ENCODE measurements at regions not wholly inside any gene's neighbourhood (a gene's known extent, or its start where the extent isn't known, plus 50 kb on each side); places are given as distances from the start of the nearest gene placed in this dataset.

DNA sequence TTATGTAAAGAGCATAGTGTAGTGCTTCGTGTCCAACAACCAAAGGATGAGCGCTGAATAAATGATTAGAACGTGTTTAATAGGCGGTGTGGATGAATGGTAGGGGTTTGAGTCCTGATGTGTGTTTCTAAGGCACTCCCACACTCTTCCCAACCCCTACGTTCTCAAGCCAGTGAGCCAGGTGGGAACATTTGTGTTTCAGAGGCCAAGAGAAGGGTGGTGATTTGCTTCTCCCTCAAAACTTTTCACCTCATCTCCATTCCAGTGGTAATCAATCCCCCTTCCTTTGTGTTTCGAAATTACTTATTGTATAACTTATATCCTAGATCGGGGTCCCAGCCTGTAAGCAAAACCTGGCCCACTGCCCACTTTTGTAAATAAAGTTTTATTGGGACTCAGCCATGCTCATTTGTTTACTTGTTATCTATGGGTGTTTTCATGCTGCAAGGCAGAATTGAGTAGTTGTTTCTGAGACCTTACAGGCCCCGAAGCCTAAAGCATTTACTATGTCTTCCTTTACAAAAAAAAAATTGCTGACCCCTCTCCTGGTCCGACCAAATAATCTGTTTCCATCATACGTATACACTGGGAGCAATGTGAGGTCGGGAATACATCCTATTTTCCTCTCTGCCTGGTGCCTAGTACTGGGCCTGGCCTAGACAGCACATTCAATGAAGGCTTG lies 150.8 kb upstream of the MYCN start:
- Histone ChIP-seq H3K9me3 (no peaks in the 10 kb centered on the region), H3K4me1 (peaks cover 0 to 6% of the 10 kb centered on the region in 2 donors), H3K4me3 (replicated peaks in 1 of 3) (no peak overlapping the region), H3K27me3 (no peaks in the 10 kb centered on the region), H3K36me3 (no peaks in the 10 kb centered on the region), H3K27ac (no peak overlapping the region)
- TF ChIP-seq, protein P1, sequence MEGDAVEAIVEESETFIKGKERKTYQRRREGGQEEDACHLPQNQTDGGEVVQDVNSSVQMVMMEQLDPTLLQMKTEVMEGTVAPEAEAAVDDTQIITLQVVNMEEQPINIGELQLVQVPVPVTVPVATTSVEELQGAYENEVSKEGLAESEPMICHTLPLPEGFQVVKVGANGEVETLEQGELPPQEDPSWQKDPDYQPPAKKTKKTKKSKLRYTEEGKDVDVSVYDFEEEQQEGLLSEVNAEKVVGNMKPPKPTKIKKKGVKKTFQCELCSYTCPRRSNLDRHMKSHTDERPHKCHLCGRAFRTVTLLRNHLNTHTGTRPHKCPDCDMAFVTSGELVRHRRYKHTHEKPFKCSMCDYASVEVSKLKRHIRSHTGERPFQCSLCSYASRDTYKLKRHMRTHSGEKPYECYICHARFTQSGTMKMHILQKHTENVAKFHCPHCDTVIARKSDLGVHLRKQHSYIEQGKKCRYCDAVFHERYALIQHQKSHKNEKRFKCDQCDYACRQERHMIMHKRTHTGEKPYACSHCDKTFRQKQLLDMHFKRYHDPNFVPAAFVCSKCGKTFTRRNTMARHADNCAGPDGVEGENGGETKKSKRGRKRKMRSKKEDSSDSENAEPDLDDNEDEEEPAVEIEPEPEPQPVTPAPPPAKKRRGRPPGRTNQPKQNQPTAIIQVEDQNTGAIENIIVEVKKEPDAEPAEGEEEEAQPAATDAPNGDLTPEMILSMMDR (IDR thresholded peaks at IDR 0.05) = no peak
- no peak for TF ChIP-seq POLR2A (IDR thresholded peaks at IDR 0.05)
- intact Hi-C loops (cut with DNase I) = no loop called here
- 85 to 86% methylated on average over 11 of the region's 11 CpGs for WGBS, 2 donors
- DNase-seq = no peak

DNA sequence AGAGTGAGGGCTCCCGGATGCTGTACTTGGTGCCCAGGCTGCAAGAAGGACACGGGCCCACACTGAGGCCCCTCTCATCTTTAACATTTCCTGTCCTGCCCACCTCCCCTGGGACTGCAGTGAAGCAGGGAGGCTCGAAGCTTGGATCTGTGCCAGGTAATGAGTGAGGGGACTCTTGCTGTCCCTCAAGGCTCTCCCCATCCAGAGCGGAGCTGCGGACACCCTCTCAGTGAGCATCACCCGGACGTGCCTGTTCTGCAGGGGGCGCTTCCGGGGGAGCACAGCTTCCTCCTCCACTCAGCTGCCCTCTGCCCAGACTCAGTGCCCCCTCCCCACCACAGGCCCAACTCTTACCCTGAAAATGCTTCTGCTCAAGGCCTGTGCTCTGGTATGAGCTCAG lies 150.0 kb upstream of the MYCN start:
- 70 to 79% methylated on average over 7 of the region's 9 CpGs for WGBS, 2 donors
- TF ChIP-seq, protein P1 (IDR thresholded peaks at IDR 0.05) = no peak
- no peak for TF ChIP-seq POLR2A (IDR thresholded peaks at IDR 0.05)
- no peak overlapping the region for H3K27ac ChIP-seq
- no peaks in the 10 kb centered on the region for H3K36me3 ChIP-seq
- DNase-seq = no peak
- H3K4me3 ChIP-seq (replicated peaks in 1 of 3) = no peak overlapping the region
- peaks cover 0 to 13% of the 10 kb centered on the region in 2 donors for H3K4me1 ChIP-seq
- H3K9me3 ChIP-seq = no peaks in the 10 kb centered on the region
- no peaks in the 10 kb centered on the region for H3K27me3 ChIP-seq
- intact Hi-C loops (cut with DNase I) = no loop called here

DNA sequence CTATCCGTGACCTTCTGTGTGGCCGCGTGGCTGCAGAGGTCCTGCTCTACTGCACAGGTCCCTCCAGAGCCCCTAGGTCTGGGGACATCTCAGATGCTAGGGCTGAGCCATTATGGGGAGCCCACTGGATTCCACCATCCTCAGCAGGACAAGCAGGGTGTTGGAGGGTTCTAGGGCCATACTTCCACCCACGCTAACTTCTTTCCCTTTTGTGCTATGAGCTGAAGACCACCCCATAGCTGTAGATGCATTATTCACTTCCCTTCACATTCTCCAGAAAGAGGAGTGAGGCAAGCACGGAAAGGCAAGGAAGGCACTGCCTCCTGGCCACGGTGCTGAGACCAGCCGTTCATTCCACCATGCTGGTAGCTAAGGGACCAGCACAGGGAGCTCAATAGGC lies 149.5 kb upstream of the MYCN start:
- H3K36me3 ChIP-seq = no peaks in the 10 kb centered on the region
- H3K9me3 ChIP-seq = no peaks in the 10 kb centered on the region
- H3K4me1 ChIP-seq = peaks cover 0 to 17% of the 10 kb centered on the region in 2 donors
- no peak overlapping the region for H3K27ac ChIP-seq
- 78 to 94% methylated on average over 7 of the region's 7 CpGs for WGBS, 2 donors
- TF ChIP-seq POLR2A (IDR thresholded peaks at IDR 0.05) = no peak
- TF ChIP-seq, protein P1 (IDR thresholded peaks at IDR 0.05) = no peak
- no peaks in the 10 kb centered on the region for H3K27me3 ChIP-seq
- no peak for DNase-seq
- intact Hi-C loops (cut with DNase I) = no loop called here
- no peak overlapping the region for H3K4me3 ChIP-seq (replicated peaks in 1 of 3)

DNA sequence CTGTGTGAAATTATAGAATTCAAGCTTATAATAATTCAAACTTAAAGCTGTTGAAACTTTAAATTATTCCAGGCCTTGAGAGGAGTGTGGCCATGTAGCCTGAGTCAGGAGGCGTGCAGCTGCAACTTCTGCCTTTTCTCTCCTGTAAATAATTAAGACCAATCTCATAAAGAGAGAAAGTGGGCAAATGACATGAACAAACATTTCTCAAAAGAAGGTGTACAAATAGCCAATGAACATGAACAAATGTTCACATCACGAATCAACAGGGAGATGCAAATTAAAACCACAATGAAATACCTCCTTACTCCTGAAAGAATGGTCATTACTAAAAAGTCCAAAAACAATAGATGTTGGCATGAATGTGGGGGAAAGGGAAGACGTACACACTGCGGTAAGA lies 149.1 kb upstream of the MYCN start:
- intact Hi-C loops (cut with DNase I) = no loop called here
- H3K27me3 ChIP-seq = no peaks in the 10 kb centered on the region
- H3K4me1 ChIP-seq = peaks cover 0 to 17% of the 10 kb centered on the region in 2 donors
- H3K4me3 ChIP-seq (replicated peaks in 1 of 3) = no peak overlapping the region
- no peak for TF ChIP-seq POLR2A (IDR thresholded peaks at IDR 0.05)
- no peaks in the 10 kb centered on the region for H3K36me3 ChIP-seq
- no peaks in the 10 kb centered on the region for H3K9me3 ChIP-seq
- WGBS, 2 donors = 95 to 96% methylated on average over 4 of the region's 4 CpGs
- no peak overlapping the region for H3K27ac ChIP-seq
- no peak for DNase-seq

DNA sequence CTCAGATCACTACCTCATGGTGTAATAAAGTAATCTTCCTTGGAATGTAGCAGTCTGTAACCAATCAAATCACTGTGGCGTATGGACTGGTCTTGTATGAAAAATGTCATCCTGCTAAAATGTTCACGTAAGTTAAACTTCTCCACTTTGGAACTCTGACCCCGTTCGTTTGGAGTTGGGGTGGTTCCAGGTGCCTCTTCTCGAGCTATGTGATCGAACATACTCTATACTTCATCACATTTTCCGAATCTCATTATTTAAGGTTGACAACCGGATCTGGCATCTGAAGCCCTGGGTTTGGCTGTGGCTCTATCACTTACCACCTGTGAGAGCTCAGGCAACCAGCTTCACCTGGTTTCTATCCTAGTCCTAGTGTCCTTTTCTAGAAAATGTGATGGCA lies 148.0 kb upstream of the MYCN start:
- no peaks in the 10 kb centered on the region for H3K36me3 ChIP-seq
- H3K4me1 ChIP-seq = peaks cover 0 to 17% of the 10 kb centered on the region in 2 donors
- no peaks in the 10 kb centered on the region for H3K9me3 ChIP-seq
- no peak overlapping the region for H3K27ac ChIP-seq
- intact Hi-C loops (cut with DNase I) = no loop called here
- H3K4me3 ChIP-seq (replicated peaks in 1 of 3) = no peak overlapping the region
- 77 to 91% methylated on average over 8 of the region's 8 CpGs for WGBS, 2 donors
- no peak for TF ChIP-seq POLR2A (IDR thresholded peaks at IDR 0.05)
- TF ChIP-seq, protein P1 (IDR thresholded peaks at IDR 0.05) = no peak
- H3K27me3 ChIP-seq = no peaks in the 10 kb centered on the region
- no peak for DNase-seq

Measured in thyroid gland (tissue), 4 donors.